ENCODE measurements at regions not wholly inside any gene's neighbourhood (a gene's known extent, or its start where the extent isn't known, plus 50 kb on each side); places are given as distances from the start of the nearest gene placed in this dataset.

DNA sequence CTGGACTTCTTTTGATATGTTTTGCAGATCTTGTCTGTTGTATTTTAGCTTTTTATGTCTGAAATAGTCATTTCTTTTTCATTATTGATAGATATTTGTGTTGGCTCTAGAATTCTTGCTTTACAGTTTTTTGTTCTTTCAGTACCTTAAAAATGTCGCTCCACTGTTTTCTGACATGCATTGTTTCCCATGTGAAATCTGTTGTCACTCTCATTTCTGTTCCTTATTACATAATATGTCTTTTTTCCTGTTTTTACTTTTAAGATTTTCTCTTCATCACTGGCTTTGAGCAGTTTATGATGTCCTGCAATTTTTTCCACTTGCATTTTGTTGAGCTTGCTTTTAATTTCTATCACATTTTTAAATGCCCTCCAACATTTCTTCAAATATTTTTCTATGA, 270.4 kb upstream of the TARS1 start:
- TF ChIP-seq CTCF (IDR thresholded peaks at IDR 0.05; ENCODE audit: control extremely low read depth, extremely low read depth, low read depth, missing control alignments), result no peak
- POLR2A ChIA-PET, result no interaction called here
- DNase-seq (ENCODE audit: extremely low spot score), result no peak
- CTCF ChIA-PET, result no interaction called here

- no peak for TF ChIP-seq CTCF (IDR thresholded peaks at IDR 0.05; ENCODE audit: control extremely low read depth, extremely low read depth, low read depth, missing control alignments)
- ChIA-PET CTCF (interaction anchor here (1.1 kb wide), 1 partner anchor 14 kb away, joined by 4 read pairs; no protein-coding TSS in a partner anchor), POLR2A (no interaction called here)
- no peak for DNase-seq (ENCODE audit: extremely low spot score)
Measured at GRCh38 chr5:33174383-33174782, 266.4 kb upstream of the TARS1 start.

DNA sequence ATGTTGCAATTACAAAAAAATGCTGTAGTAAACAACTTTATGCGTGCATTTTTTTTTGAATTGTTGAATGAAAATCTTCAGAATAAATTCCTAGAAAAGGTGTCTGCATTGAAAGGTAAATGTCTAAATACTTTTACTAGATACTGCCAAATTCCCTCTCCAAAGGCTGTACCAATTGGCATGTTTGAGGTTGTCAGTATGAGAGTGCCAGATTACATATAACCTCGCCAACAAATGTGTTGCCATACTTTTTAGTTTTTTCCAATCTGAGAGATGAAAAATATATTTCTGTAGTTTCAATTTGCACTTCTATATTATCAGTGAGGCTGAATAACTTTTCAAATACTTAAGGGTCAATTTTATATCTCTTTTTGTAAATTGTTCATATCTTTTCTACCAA, 261.5 kb upstream of the TARS1 start:
- ChIA-PET CTCF (interaction anchor here (1.1 kb wide), 1 partner anchor 13 kb away, joined by 3 read pairs; no protein-coding TSS in a partner anchor), POLR2A (no interaction called here)
- no peak for DNase-seq (ENCODE audit: extremely low spot score)
- TF ChIP-seq CTCF (IDR thresholded peaks at IDR 0.05; ENCODE audit: control extremely low read depth, extremely low read depth, low read depth, missing control alignments), result no peak

DNA sequence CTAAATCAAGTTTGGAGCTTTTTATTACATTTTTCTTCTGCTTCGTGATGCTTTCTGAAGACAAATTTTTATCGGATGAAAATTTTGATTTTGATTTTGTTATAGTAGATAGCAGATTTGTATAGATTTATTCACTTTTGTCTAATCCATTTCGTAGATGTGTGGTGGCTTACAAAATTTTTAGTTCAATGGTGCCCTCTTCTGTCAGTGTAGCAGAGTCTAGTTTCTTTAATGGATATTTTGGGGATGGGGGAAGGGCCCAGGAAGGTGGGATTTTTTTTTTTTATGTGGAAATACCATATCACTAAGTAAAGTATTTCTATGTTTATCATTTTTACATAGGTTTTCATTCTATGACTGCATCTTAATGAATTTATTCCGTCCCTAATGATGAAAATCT, 259.9 kb upstream of the TARS1 start:
- TF ChIP-seq CTCF (IDR thresholded peaks at IDR 0.05; ENCODE audit: control extremely low read depth, extremely low read depth, low read depth, missing control alignments), result no peak
- no peak for DNase-seq (ENCODE audit: extremely low spot score)
- CTCF ChIA-PET, result interaction anchor here (1.1 kb wide), 1 partner anchor 8 kb away, joined by 4 read pairs; no protein-coding TSS in a partner anchor
- POLR2A ChIA-PET, result no interaction called here

GRCh38 chr5:33182986-33183385, 257.8 kb upstream of the TARS1 start:
- POLR2A ChIA-PET, result no interaction called here
- CTCF ChIA-PET, result no interaction called here
- no peak for TF ChIP-seq CTCF (IDR thresholded peaks at IDR 0.05; ENCODE audit: control extremely low read depth, extremely low read depth, low read depth, missing control alignments)
- no peak for DNase-seq (ENCODE audit: extremely low spot score)

- DNase-seq (ENCODE audit: extremely low spot score), result no peak
- no peak for TF ChIP-seq CTCF (IDR thresholded peaks at IDR 0.05; ENCODE audit: control extremely low read depth, extremely low read depth, low read depth, missing control alignments)
- CTCF ChIA-PET, result no interaction called here
Measured at GRCh38 chr5:33184367-33184766, 256.4 kb upstream of the TARS1 start.

GRCh38 chr5:33188089-33188488, 252.7 kb upstream of the TARS1 start:
- no peak for DNase-seq (ENCODE audit: extremely low spot score)
- ChIA-PET POLR2A (no interaction called here), CTCF (interaction anchor here (0.8 kb wide), 1 partner anchor 14 kb away, joined by 4 read pairs; no protein-coding TSS in a partner anchor)
- TF ChIP-seq CTCF (IDR thresholded peaks at IDR 0.05; ENCODE audit: control extremely low read depth, extremely low read depth, low read depth, missing control alignments), result no peak

More at GRCh38 chr5:33184367-33184766, 256.4 kb upstream of the TARS1 start:
- POLR2A ChIA-PET, result no interaction called here

Measured in GM10248 (cell line).